NCI-H82 treated with DMSO at 0.1 percent for 48 hours (cell line): ENCODE measurements at regions not wholly inside any gene's neighbourhood (a gene's known extent, or its start where the extent isn't known, plus 50 kb on each side); places are given as distances from the start of the nearest gene placed in this dataset.
"Not testable (repeated sequence)": the region's sequence is repeated elsewhere in the genome, so short reads cannot be mapped to it uniquely, and the experiment has no call there.

ENCODE experiments used
- DNase-seq: peaks from one replicate; lab custom pipeline; 2025; ENCODE audit not compliant: unreplicated experiment; lab: John Stamatoyannopoulos, UW

- no peak for DNase-seq
Observed at GRCh38 chr22:34808618-34809017, 257.3 kb upstream of the ISX start.

DNA sequence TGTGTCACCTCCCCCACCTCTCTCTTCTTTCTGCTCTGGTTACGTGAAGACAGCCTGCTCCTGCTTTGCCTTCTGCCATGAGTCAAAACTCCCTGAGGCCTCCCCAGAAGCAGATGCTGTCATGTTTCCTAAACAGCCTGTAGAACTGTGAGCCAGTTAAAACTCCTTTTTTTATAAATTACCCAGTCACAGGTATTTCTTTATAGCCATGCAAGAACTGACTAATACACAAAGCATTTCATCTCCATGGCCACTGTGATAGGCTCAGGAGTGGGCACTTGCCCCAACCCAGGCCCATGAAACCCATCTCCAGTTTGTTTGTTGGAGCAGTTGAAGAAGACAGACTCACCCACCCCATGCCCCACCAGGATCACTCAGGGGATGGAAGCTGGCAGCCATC lies 253.3 kb upstream of the ISX start:
- DNase-seq: no peak

DNA sequence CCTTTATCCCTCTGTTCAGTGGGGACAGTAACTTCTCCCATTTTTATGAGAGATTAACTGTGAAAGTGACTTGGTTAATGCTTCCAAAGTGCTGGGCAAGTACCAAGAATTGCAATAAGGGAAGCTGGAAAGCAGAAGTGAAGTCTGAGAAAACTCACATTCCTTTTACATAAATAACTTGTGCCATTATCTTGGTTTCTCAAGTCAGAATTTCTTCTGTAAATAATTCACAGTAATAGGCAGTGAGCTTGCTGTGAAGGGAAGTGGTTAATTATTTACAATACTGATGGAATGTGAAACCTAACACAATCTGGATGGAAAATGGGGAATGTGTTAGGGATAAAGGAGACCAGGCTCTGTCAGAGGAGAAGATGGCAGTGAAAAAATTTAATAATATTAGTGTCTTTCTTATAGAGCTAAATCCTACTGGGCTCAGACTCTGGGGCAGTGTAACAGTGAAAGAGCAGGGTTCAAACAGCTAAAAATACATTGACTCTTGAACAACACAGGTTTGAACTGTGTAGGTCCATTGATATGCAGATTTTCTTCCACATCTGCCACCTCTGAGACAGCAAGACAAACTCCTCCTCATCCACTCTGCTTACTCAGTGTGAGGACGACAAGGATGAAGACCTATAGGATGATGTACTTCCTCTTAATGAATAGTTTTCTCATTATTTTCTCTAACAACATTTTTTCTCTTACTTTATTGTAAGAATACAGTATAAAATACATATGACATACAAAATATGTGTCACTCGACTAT lies 251.5 kb upstream of the ISX start:
- peak; percentile 18 for DNase-seq

DNA sequence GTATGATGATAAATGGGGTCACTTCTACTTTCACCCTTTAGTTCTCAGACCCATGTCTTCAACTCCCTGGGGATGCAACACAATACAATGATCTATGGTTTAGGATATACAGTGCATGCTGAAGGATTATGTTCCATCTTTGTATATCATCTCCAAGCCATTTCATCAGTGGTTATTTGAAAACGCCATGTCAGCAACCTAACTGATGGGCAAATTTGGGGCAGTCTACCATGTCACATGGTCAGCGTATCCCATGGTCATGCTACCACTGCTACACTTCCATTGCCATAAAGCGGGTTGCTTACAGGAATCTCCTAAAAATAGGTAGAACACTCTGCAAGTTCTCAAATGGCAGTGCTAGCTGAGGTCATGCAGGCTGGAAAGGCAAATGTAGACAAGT lies 236.5 kb upstream of the ISX start:
- no peak for DNase-seq

- no peak for DNase-seq
Observed at GRCh38 chr22:34834059-34834458, 231.9 kb upstream of the ISX start.

- DNase-seq: not testable (repeated sequence)
Observed at GRCh38 chr22:34834541-34834940, 231.4 kb upstream of the ISX start.

DNA sequence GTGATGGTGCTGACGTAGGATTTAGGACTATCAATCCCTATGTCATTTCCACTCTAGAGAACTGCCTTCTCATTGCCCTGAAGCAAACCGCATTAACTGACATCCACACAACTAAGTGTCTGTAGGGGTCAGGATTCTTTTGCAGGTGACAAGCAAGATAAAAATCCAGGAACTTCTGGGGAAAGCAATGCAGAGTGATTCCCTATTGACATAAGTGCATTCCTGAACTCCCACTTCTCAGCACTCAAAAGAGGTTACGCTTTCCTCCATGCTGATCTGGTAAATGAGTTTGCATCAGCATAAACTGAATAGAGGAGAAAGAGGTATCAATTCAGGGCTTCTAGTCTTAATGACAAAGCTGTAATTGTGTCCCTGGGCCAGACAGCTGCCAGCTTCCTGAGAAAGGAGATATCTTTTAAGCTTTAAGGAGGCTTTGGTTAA lies 224.6 kb upstream of the ISX start:
- no peak for DNase-seq

DNA sequence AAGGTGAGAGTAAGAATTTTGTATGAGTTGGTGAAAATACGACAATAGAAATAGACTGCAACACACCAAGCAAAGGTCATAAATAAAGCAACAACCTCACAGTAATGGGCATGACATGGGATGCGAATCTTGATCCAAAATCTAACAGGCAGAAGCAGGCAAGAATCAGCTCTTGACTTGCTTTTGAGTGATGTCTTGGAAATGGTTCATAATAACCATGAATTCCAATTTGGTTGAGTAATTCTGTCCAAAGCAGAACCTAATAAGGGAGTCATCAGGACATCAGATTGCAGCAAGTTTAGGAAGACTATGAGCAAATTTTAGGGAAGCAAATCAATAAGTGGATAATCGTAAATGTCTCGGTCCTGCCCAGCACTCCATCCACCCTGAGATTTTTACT lies 224.0 kb upstream of the ISX start:
- DNase-seq: no peak

- DNase-seq: no peak
Observed at GRCh38 chr22:34842630-34843029, 223.3 kb upstream of the ISX start.

DNA sequence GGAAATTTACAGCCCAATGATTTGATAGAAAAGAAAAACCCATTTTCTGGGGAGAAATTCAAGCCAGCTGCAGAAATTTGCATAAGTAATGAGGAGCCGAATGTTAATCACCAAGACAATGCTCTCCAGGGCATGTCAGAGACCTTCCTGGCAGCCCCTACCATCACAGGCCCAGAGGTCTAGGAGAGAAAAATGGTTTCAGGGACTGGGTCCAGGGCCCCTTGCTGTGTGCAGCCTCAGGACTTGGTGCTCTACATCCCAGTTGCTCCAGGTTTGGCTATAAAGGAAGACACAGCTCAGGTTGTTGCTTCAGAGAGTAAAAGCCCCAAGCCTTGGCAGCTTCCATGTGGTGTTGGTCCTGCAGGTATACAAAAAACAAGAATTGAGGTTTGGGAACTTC lies 222.2 kb upstream of the ISX start:
- not testable (repeated sequence) for DNase-seq

- DNase-seq: no peak
Observed at GRCh38 chr22:34845391-34845790, 220.6 kb upstream of the ISX start.

DNA sequence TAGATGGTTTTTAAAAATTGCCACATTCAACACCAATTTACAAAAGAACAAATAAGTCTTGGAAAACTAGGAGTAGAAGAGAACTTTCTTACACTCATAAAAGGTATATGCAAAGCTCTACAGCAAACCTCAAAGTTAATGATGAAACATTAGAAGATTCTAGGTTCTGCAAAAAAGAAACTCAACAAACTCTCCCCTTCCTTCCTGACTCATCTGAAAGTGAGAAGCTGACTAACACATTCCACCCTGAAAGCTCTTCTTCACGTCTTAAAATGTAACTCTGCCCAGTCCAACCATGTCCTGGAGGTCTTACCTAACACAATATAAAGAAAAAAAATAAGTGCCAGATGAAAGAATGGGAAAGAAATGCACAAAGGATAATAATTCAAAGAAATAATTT lies 218.9 kb upstream of the ISX start:
- DNase-seq: no peak

DNA sequence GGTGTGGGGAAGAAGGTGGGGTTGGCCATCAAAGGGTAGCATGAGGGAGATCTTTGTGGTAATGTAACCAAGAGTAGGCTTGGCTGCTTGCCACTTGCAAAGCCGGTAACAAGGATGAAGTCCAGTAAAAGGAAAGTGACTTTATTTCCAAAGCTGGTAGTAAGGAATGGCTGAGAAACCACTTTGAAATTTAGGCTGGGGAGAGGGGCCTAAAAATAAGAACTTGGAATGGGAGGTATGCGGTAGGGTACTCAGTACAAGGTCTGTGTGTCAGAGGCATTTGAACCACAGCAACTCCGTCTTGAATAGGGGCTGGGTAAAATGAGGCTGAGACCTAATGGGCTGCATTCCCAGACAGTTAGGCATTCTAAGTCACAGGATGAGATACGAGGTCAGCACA lies 216.0 kb upstream of the ISX start:
- no peak for DNase-seq

DNA sequence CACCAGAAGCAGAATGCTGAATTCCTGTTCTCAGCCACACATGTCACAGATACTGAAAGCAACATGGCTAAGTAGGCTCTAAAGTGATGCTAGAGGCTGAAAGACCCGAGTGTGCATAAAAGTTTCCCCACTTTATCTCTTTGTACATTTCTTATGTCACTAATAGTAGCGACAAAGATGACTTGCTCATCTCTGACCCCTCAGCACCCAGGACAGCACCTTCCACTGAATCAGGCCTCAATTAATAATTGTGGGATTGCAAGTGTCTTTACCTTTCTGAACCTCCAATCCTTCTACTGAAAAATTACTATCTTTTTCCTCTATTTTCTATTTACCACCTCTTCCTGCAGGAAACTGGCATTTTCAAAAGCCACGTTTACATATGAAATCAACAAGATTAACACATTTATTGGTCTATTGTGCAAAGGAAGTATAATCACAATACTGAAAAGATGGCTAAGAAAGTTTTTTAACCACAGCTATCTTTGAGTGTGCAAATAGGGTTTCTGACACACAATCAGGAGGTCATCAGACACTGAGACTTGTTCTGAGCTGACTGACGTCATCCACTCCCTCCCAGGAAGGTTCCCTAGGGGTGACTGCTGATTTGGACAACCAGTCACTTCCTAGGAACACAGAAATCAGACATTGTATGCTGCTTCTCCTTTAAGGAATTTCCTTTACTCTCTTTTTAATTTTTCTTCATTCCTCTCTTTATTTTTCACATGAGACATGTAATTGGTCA lies 213.9 kb upstream of the ISX start:
- no peak for DNase-seq

DNA sequence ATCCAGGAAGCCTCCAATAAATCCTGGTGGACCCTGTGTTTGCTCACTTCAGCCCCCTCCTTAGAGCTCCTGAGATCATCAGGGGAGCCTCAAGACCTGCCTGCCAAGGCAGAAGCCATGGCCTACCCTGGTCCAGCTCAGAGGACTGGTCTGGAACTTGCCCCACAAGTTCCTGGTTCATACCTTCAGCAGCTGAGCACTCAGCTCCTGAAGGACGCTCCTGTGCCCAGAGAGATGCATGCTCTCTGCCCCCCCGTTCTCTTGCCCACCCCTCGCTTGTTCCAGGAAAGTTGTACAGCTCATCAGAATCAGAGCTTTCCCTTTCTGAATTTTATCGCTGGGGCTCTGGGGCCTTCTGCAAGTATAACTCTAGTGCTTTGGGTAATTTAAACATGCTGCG lies 210.5 kb upstream of the ISX start:
- DNase-seq: no peak

DNA sequence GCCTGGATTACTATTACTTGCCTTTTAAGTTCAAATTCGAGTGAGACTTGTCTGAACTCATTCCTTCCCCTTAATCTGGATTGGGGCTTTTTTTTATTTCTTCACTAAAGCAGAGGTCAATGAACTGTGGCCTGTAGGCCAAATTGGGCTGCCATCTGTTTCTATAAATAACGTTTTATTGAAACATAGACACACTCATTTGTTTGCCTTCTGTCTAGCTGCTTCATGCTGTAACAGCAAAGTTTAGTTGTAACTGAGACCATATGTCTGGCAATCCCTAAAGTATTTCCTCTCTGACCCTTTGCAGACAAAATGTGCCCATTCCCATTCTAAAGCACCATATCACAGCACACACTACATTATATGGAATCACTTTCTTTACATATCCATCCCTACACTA lies 207.9 kb upstream of the ISX start:
- DNase-seq: no peak

DNA sequence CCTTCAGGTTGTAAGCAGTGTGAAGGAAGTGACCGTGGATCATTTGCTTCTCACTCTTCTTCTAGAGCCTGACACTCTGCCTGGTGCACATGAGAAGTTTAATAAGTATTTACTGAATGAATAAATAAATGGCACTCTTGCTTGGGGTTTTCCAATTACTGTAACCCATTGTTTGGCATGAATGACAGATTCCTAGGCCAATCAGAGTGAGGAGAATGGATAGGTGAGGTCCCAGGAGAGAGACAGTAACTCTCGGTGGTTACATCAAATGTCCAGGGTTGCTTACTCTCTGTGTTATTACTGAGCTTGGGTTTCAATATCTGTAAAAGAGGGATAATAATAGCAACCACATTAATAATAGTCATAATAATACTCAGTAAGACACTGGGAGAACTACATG lies 204.2 kb upstream of the ISX start:
- no peak for DNase-seq

GRCh38 chr22:34866081-34866480 lies 199.9 kb upstream of the ISX start:
- DNase-seq: no peak

DNA sequence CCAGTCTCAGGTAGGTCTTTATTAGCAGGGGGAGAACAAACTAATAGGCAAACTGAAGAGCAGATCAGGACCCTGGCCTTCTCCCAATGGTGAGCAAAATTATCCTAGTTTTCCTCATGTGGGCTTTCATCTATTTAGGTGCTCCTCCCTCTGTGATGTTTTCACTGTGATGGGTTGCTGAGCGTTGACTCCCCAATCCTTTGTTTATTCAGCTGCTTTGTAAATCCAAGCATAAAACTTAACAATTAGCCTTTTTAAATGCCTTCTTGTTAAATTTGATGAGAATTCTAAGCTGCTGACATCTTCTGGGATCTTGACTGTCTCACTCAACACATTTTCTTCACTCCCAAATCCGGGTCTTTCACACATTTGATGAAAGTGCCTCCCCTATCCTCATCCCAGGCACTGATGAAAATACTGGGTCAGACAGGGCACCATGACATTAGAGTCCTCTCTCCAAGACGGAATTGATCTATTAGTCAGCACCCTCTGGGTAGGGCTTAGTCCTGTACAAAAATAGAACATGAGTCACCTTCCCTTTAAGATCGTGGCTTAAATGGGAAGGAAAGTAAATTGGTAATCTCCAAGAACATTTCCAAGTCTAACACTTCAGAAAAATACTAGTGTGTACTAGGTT lies 199.3 kb upstream of the ISX start:
- no peak for DNase-seq

GRCh38 chr22:34877506-34877905 lies 188.5 kb upstream of the ISX start:
- DNase-seq: no peak

DNA sequence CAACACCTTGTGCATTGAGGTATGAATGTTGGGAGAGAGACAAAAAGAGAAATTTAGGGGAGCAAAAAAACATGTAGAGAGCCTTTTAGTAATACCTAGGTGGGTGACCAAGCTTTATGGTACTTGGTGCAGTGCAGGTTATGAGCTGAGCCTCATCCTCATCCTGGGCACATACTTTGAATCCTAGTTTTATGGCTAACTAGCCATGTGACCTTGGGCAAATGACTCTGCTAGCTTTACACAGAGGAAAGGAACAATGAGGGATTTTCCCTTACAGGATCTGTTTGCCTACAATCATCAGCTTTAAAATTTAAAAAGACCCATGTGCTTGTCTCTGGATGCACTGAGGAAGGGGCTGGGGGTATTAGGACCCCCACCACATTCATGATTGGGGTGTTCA lies 187.8 kb upstream of the ISX start:
- DNase-seq: no peak

DNA sequence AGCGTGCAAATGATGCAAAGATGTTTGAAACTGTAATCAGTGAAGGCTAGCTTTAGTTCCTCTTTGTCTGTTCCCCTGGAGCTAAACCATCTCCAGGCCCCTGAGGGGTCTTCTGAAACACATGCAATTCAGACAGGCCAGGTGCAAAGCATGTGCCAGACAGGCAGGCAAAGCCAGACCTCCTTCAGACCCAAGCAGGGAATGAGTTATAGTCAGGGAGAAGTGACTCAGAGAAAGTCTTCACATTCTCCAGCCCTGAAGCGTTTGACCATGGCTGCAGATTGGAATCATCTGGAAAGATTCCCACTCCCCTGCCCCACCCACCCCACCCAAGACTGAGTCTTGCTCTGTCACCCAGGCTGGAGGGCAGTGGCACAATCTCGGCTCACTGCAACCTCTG lies 187.0 kb upstream of the ISX start:
- DNase-seq: no peak
